ENCODE measurements at regions not wholly inside any gene's neighbourhood (a gene's known extent, or its start where the extent isn't known, plus 50 kb on each side); places are given as distances from the start of the nearest gene placed in this dataset.

DNA sequence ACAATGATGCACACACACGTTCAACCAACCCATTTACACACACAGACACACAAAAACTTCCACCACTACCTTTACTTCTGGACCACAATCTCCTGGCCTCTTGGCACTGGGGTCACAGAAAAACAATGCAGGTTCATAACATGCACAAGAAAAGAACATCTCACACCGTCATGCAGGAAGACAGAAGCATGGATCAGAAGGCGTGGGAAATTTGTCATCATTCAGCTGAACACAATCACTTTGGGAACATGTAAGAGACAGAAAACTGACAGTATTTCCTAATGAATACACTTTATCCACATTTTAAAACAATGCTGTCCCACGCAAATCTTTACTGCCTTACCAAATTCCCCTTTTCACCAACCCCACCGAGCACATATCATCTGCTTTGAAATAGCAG is 501.9 kb upstream of the KLHL29 start:
- Histone ChIP-seq H3K9me3 (ENCODE audit: control insufficient read depth, low read length) (no peaks in the 10 kb centered on the region), H3K27ac (ENCODE audit: low read depth, low read length, severe bottlenecking) (no peak overlapping the region), H3K36me3 (ENCODE audit: control insufficient read depth, insufficient read depth, low read length) (no peaks in the 10 kb centered on the region), H3K4me1 (ENCODE audit: control insufficient read depth, insufficient read depth, low read length, poor library complexity, severe bottlenecking) (no peaks in the 10 kb centered on the region), H3K4me3 (ENCODE audit: extremely low read depth, insufficient read depth, low read length, poor library complexity, severe bottlenecking) (no peak overlapping the region)
- 84 to 86% methylated on average over 5 of the region's 5 CpGs for WGBS, 2 experiments (ENCODE audit: insufficient coverage in 2 of 2)

DNA sequence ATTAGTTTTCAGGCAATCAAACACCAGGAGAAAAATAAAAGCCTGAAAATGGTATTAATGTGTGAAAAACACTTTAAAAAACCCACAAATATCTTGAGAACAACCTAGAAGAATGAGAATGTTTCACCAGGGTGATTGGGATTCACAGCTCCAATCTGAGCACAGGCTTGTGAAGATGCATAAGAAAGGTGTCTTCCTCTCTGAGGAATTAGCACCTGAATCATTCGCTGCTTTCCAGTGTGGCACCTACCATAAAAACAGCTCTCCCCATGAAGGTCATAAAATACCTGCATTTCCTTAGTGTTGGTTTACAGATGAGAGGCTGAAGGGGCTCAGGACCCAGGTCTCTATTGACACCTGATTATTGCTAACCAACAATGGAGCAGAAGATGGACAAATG is 499.7 kb upstream of the KLHL29 start:
- no peak overlapping the region for H3K4me3 ChIP-seq (ENCODE audit: extremely low read depth, insufficient read depth, low read length, poor library complexity, severe bottlenecking)
- WGBS, 2 experiments (ENCODE audit: insufficient coverage in 2 of 2) = no CpG with 5 or more reads among the region's 1 CpG
- no peak overlapping the region for H3K27ac ChIP-seq (ENCODE audit: low read depth, low read length, severe bottlenecking)
- no peaks in the 10 kb centered on the region for H3K9me3 ChIP-seq (ENCODE audit: control insufficient read depth, low read length)
- H3K4me1 ChIP-seq (ENCODE audit: control insufficient read depth, insufficient read depth, low read length, poor library complexity, severe bottlenecking) = no peaks in the 10 kb centered on the region
- H3K36me3 ChIP-seq (ENCODE audit: control insufficient read depth, insufficient read depth, low read length) = no peaks in the 10 kb centered on the region

DNA sequence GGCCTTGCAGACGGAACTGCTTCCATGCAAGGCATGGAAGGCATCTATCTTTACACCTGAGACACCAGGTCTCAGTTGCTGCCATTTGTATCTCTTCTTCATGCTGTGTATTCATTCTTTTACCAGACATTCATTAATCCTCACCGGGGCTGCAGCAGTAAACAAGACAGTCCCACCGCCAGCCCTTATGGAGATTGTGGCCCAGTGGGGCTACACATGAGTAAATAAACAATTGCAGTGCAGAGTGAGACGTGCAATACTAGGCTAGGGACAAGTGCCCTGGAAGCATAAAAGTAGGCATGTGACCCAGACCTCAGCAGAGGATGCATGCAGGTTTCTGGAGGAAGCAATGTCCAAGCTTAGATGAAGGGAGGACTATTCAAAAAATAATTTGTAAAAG is 497.6 kb upstream of the KLHL29 start:
- Histone ChIP-seq H3K9me3 (ENCODE audit: control insufficient read depth, low read length) (no peaks in the 10 kb centered on the region), H3K36me3 (ENCODE audit: control insufficient read depth, insufficient read depth, low read length) (no peaks in the 10 kb centered on the region), H3K4me1 (ENCODE audit: control insufficient read depth, insufficient read depth, low read length, poor library complexity, severe bottlenecking) (no peaks in the 10 kb centered on the region), H3K27ac (ENCODE audit: low read depth, low read length, severe bottlenecking) (no peak overlapping the region), H3K4me3 (ENCODE audit: extremely low read depth, insufficient read depth, low read length, poor library complexity, severe bottlenecking) (no peak overlapping the region)
- 83 to 91% methylated on average over 2 to 4 of the region's 4 CpGs for WGBS, 2 experiments (ENCODE audit: insufficient coverage in 2 of 2)

DNA sequence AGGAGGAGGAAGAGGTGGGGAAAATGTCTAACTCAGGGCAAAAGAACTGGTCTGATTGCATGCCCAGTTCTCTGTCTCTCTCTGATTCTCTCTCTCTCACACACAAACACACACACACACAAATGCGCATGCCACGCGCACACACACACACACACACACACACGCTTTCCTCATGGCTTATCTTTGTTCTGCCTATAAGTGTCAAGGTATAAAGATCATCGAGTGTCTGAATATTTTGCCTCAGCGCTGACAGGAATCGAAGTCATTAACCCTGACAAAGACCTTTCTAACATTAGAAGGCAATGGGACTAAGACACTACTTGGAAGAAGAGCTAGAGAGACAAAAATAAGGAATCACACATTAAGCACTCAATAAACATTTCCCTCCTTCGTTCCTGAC is 497.1 kb upstream of the KLHL29 start:
- Histone ChIP-seq H3K4me3 (ENCODE audit: extremely low read depth, insufficient read depth, low read length, poor library complexity, severe bottlenecking) (no peak overlapping the region), H3K27ac (ENCODE audit: low read depth, low read length, severe bottlenecking) (no peak overlapping the region), H3K4me1 (ENCODE audit: control insufficient read depth, insufficient read depth, low read length, poor library complexity, severe bottlenecking) (no peaks in the 10 kb centered on the region), H3K9me3 (ENCODE audit: control insufficient read depth, low read length) (no peaks in the 10 kb centered on the region), H3K36me3 (ENCODE audit: control insufficient read depth, insufficient read depth, low read length) (no peaks in the 10 kb centered on the region)
- 83 to 100% methylated on average over 1 to 4 of the region's 8 CpGs for WGBS, 2 experiments (ENCODE audit: insufficient coverage in 2 of 2)

DNA sequence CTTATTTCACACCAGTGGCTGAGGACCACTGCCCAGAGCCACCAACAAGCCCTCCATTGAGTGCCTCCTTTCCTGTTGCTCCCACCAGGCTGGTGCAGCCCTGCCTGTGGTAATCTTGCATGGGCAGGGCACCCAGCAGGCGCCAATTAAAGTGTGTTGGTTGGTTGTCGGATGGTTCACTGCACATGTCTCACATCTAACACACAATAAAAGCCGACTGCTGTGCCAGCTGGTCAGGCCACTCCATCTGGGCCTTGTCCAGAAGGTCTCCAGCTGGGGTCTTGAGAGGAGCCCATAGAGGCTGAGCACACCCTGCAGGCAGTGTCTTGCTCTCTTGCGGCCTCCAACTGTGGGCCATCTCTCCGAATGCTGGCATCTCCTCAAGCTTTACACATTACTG is 494.8 kb upstream of the KLHL29 start:
- Histone ChIP-seq H3K4me1 (ENCODE audit: control insufficient read depth, insufficient read depth, low read length, poor library complexity, severe bottlenecking) (no peaks in the 10 kb centered on the region), H3K27ac (ENCODE audit: low read depth, low read length, severe bottlenecking) (no peak overlapping the region), H3K36me3 (ENCODE audit: control insufficient read depth, insufficient read depth, low read length) (no peaks in the 10 kb centered on the region), H3K4me3 (ENCODE audit: extremely low read depth, insufficient read depth, low read length, poor library complexity, severe bottlenecking) (no peak overlapping the region), H3K9me3 (ENCODE audit: control insufficient read depth, low read length) (no peaks in the 10 kb centered on the region)
- 81 to 83% methylated on average over 2 of the region's 5 CpGs for WGBS, 2 experiments (ENCODE audit: insufficient coverage in 2 of 2)

DNA sequence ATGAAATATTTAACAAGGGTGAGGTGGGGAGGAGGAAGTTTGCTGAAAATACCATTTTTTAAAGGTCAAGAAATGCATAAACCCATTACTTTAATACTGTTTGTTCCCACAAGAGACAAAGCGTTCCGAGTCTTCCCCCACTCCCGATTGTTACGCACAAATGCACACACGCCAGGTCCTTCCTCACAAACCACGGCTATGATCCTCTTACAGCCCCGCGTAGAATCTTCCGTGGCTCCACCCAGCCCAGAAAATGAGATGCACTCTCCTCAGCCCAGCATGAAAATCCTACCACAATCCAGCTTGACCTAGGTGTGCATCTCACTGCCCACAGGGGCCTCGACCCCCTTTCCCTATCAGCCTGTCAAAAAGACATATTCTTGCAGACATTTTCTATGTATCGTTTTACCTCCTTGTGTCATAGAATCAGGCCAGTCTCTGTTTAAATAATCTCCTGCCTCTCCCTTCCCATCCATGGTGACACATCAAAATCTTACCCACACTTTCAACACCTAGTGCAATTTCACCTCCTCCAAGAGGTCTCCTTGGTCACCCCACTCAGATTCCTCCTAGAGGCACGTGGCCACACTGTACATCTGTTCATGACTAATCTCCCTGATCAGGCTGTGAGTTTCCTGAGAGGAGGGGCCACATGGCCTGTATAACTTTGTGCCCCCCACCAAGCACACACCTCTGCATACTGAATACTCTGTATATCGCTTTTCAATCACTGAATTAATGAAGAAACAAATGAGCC is 491.0 kb upstream of the KLHL29 start:
- Histone ChIP-seq H3K4me3 (ENCODE audit: extremely low read depth, insufficient read depth, low read length, poor library complexity, severe bottlenecking) (no peak overlapping the region), H3K27ac (ENCODE audit: low read depth, low read length, severe bottlenecking) (no peak overlapping the region), H3K4me1 (ENCODE audit: control insufficient read depth, insufficient read depth, low read length, poor library complexity, severe bottlenecking) (no peaks in the 10 kb centered on the region), H3K36me3 (ENCODE audit: control insufficient read depth, insufficient read depth, low read length) (no peaks in the 10 kb centered on the region), H3K9me3 (ENCODE audit: control insufficient read depth, low read length) (no peaks in the 10 kb centered on the region)
- 91 to 95% methylated on average over 10 to 12 of the region's 13 CpGs for WGBS, 2 experiments (ENCODE audit: insufficient coverage in 2 of 2)

DNA sequence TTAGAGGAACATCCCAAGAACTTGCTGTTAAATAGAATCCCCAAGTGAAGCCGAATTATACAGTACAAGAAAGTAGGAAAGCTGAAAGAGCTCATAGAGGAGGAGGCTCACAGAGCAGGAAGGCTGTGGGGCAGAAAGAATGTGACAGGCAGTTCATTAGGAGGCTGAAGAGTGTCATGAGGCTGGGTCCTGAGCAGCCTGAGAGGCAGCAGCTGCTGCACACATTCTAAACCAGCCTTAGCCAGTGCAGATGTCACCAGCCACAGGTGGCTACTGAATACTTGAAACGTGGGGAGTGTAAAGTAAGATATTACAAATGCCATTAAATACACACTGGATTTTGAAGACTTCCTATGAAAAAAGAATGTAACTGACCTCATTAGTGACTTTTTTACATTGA is 490.2 kb upstream of the KLHL29 start:
- Histone ChIP-seq H3K27ac (ENCODE audit: low read depth, low read length, severe bottlenecking) (no peak overlapping the region), H3K9me3 (ENCODE audit: control insufficient read depth, low read length) (no peaks in the 10 kb centered on the region), H3K36me3 (ENCODE audit: control insufficient read depth, insufficient read depth, low read length) (no peaks in the 10 kb centered on the region), H3K4me1 (ENCODE audit: control insufficient read depth, insufficient read depth, low read length, poor library complexity, severe bottlenecking) (no peaks in the 10 kb centered on the region), H3K4me3 (ENCODE audit: extremely low read depth, insufficient read depth, low read length, poor library complexity, severe bottlenecking) (no peak overlapping the region)
- WGBS, 2 experiments (ENCODE audit: insufficient coverage in 2 of 2) = 100% methylated on average over 1 of the region's 2 CpGs

DNA sequence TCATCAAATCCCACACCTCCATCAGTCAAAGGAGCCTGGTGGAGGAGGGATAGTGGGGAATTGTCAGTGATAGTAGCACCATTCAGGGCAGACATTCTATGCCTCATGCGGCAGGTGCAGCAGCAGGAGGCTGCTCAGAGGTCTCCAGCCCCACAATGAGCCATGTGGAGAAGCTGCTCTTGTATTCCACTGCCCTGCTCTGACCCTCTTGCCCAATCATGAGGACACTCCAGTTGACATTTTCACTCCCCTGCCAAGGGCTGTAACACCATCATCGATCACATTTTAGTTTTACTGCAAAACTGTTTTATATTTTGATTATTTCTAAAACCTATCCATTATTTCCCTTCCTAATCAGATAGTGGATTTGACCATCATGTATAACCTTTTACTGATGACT is 487.6 kb upstream of the KLHL29 start:
- no peaks in the 10 kb centered on the region for H3K36me3 ChIP-seq (ENCODE audit: control insufficient read depth, insufficient read depth, low read length)
- H3K9me3 ChIP-seq (ENCODE audit: control insufficient read depth, low read length) = no peaks in the 10 kb centered on the region
- H3K27ac ChIP-seq (ENCODE audit: low read depth, low read length, severe bottlenecking) = no peak overlapping the region
- no peaks in the 10 kb centered on the region for H3K4me1 ChIP-seq (ENCODE audit: control insufficient read depth, insufficient read depth, low read length, poor library complexity, severe bottlenecking)
- H3K4me3 ChIP-seq (ENCODE audit: extremely low read depth, insufficient read depth, low read length, poor library complexity, severe bottlenecking) = no peak overlapping the region
- WGBS, 2 experiments (ENCODE audit: insufficient coverage in 2 of 2) = 54% methylated on average over 1 of the region's 2 CpGs; no CpG with 5 or more reads in 1 of the 2 experiments

DNA sequence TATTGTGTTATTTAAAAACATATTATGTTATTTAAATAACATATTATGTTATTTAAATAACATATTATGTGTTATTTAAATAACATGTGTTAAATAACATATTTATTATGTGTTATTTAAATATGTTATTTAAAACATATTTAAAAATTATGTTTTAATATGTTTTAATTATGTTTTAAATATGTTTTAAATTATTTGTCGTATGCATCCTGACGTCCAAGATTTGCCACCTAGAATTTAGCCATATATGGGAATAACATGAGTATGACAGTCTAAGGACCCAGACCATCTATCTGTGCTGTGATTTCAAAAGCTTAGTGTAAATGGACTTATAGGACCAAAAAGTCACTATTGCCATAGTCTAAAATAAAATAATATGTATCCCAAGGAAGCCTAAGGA is 484.3 kb upstream of the KLHL29 start:
- H3K36me3 ChIP-seq (ENCODE audit: control insufficient read depth, insufficient read depth, low read length) = no peaks in the 10 kb centered on the region
- no peaks in the 10 kb centered on the region for H3K9me3 ChIP-seq (ENCODE audit: control insufficient read depth, low read length)
- no peak overlapping the region for H3K27ac ChIP-seq (ENCODE audit: low read depth, low read length, severe bottlenecking)
- WGBS, 2 experiments (ENCODE audit: insufficient coverage in 2 of 2) = no CpG with 5 or more reads among the region's 2 CpGs
- H3K4me1 ChIP-seq (ENCODE audit: control insufficient read depth, insufficient read depth, low read length, poor library complexity, severe bottlenecking) = no peaks in the 10 kb centered on the region
- no peak overlapping the region for H3K4me3 ChIP-seq (ENCODE audit: extremely low read depth, insufficient read depth, low read length, poor library complexity, severe bottlenecking)

DNA sequence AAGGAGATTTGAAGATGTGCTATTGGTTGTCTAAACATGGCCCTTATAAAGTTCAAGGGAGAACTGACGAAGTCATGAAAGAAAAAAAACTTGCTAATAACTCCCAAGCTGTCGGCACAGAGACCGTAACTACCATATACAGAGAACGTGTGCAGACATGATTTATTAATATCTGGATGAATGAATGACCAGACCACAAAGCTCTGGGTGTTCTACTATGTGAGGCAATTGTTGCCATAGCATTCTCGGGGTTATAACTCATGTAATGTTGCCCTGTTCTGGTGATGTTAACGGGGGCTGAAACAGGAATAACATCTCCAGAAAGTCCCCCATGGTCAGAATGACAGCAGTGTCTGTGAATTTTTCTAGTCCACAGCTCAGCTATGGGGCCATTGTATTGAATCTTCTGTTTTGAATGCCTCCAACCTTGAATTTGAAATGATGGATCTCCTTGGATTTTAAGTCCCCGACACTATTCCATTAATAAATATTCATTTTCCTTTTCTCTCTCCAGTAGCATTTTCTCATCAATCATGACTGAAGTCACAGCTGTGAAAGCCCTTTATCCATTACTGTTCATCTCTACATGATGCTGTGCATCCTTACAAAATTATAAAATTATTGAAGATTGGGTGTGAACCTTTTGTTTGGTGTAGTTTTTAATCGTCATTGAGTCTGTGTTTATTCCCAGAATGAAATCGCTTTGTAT is 483.4 kb upstream of the KLHL29 start:
- WGBS, 2 experiments (ENCODE audit: insufficient coverage in 2 of 2) = 87 to 94% methylated on average over 7 to 8 of the region's 9 CpGs

DNA sequence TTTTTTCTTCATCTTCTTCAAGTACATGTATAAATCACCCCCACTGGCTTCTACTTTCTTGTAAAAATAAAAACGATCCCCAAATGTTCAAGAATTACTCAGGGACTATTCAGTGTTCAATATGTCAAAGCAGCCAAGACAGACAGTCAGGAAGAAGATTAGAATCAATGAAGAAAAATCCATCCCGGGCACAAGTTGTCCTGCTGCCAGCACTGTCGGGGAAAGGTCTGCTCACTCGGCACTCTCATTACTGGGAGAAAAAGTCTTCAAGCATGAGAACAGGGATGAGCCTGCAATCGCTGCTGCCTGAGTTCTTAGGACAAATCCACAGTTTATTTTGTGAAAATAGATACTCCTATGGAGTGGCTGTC is 482.8 kb upstream of the KLHL29 start:
- Histone ChIP-seq H3K36me3 (ENCODE audit: control insufficient read depth, insufficient read depth, low read length) (no peaks in the 10 kb centered on the region), H3K4me1 (ENCODE audit: control insufficient read depth, insufficient read depth, low read length, poor library complexity, severe bottlenecking) (no peaks in the 10 kb centered on the region), H3K9me3 (ENCODE audit: control insufficient read depth, low read length) (no peaks in the 10 kb centered on the region), H3K4me3 (ENCODE audit: extremely low read depth, insufficient read depth, low read length, poor library complexity, severe bottlenecking) (no peak overlapping the region), H3K27ac (ENCODE audit: low read depth, low read length, severe bottlenecking) (no peak overlapping the region)
- WGBS, 2 experiments (ENCODE audit: insufficient coverage in 2 of 2) = 87 to 93% methylated on average over 3 of the region's 5 CpGs

More for the DNA sequence above, 483.4 kb upstream of the KLHL29 start:
- Histone ChIP-seq H3K27ac (ENCODE audit: low read depth, low read length, severe bottlenecking) (no peak overlapping the region), H3K4me1 (ENCODE audit: control insufficient read depth, insufficient read depth, low read length, poor library complexity, severe bottlenecking) (no peaks in the 10 kb centered on the region), H3K36me3 (ENCODE audit: control insufficient read depth, insufficient read depth, low read length) (no peaks in the 10 kb centered on the region), H3K9me3 (ENCODE audit: control insufficient read depth, low read length) (no peaks in the 10 kb centered on the region), H3K4me3 (ENCODE audit: extremely low read depth, insufficient read depth, low read length, poor library complexity, severe bottlenecking) (no peak overlapping the region)
